ENCODE measurements at regions not wholly inside any gene's neighbourhood (a gene's known extent, or its start where the extent isn't known, plus 50 kb on each side); places are given as distances from the start of the nearest gene placed in this dataset.

DNA sequence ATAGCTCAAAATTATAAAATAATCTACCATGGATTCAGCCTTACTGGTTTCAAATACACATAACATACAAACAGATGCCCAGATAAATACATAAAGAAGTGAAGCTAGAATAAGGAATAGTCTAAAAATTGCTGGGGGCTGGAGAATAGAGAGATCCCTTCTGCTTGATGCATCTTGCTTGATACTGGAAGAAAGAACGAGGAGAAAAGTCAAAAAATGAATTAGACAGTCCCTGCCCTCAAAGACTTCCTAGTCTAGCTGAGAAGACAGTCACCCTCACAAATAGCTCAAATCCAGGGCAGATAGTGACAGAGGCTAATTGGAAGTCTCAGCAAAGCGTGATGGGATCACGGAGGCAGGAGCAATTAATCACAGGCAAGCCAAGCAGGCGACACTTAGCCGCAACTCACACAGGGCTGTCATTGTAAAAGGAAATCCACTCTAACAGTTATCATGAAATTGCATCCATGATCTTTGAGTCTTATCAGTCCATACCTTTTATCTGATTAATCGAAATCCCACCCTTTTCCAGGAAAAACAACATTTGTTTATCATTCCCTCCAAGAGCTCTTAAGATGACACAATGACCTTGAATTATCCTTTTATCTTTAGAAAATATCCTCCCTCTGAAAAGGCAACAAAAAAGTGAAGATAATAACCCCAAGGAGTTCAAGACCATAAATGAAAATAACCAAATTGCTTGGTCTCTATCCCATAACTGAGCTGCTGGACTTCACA lies 59.7 kb upstream of the TIAM1 start:
- TF ChIP-seq POLR2AphosphoS5 (IDR thresholded peaks at IDR 0.05; ENCODE audit: borderline replicate concordance, low read depth, low read length) (no peak), EZH2 (IDR thresholded peaks at IDR 0.05) (no peak)

All from SK-N-MC (cell line).